H1 (cell line): ENCODE measurements at regions not wholly inside any gene's neighbourhood (a gene's known extent, or its start where the extent isn't known, plus 50 kb on each side); places are given as distances from the start of the nearest gene placed in this dataset.

Source experiments
- BACH1 ChIP-seq: IDR thresholded peaks from 2 replicates; pipeline ENCODE4 v1.6.1; 2012; ENCODE audit warnings: low read length, improper control_type of control experiment
- CBX5 ChIP-seq: fragments of 300-800, 300-1000 bp; sonication (generic); IDR thresholded peaks from 2 replicates; pipeline ENCODE4 v1.7.1; 2016; ENCODE audit warnings: antibody characterized with exemption, low read length, low read depth
- CEBPB ChIP-seq: IDR thresholded peaks from 2 replicates; pipeline ENCODE4 v1.6.1; 2012; ENCODE audit warnings: low read depth, low read length
- CHD7 ChIP-seq: fragments of 300-600 bp; sonication (generic); IDR thresholded peaks from 2 replicates; pipeline ENCODE4 v1.7.1; 2012; ENCODE audit warnings: low read length, moderate library complexity, mild to moderate bottlenecking, inconsistent platforms; ENCODE audit not compliant: insufficient replicate concordance
- MAFK ChIP-seq: IDR thresholded peaks from 2 replicates; pipeline ENCODE4 v1.6.1; 2012; ENCODE audit warnings: low read depth, mild to moderate bottlenecking, improper control_type of control experiment, low read length
- RFX5 ChIP-seq: IDR thresholded peaks from 2 replicates; pipeline ENCODE4 v1.6.1; 2011; ENCODE audit warnings: low read depth, low read length, improper control_type of control experiment, borderline replicate concordance
- SP1 ChIP-seq: IDR thresholded peaks from 2 replicates; pipeline ENCODE4 v1.6.1; 2011; ENCODE audit warnings: low read depth, low read length
- SRF ChIP-seq: IDR thresholded peaks from 2 replicates; pipeline ENCODE4 v1.6.1; 2011; ENCODE audit warnings: mild to moderate bottlenecking, low read depth, low read length, moderate library complexity
- TAF1 ChIP-seq: IDR thresholded peaks from 2 replicates; pipeline ENCODE4 v1.6.1; 2011; ENCODE audit warnings: mild to moderate bottlenecking, low read depth, low read length
- TAF7 ChIP-seq: optimal IDR thresholded peaks from 2 replicates; pipeline ENCODE3; 2011; ENCODE audit warnings: low read depth, mild to moderate bottlenecking, inconsistent platforms, low read length, moderate library complexity, borderline replicate concordance

GRCh38 chr6:26285143-26286134, 79.6 kb upstream of the BTN3A2 start (continued):
- no peak for TF ChIP-seq CHD7
- TF ChIP-seq BACH1, result peak; percentile 98
- no peak for TF ChIP-seq RFX5
- no peak for TF ChIP-seq CEBPB
- TF ChIP-seq TAF1, result peak; percentile 97
- peak; percentile 92 for TF ChIP-seq MAFK
- peak; percentile 98 for TF ChIP-seq TAF7
- peak; percentile 86 for TF ChIP-seq SP1
- TF ChIP-seq CBX5, result no peak
- TF ChIP-seq SRF, result no peak
